Stimulated activated CD4-positive, alpha-beta T cell treated with anti-CD3 and anti-CD28 coated beads, Interleukin-2, amount 100 ng/mL, for 48 hours (primary cell): ENCODE measurements at regions not wholly inside any gene's neighbourhood (a gene's known extent, or its start where the extent isn't known, plus 50 kb on each side); places are given as distances from the start of the nearest gene placed in this dataset.
A peak's percentile ranks its signal among the peaks of the same experiment; 100 is the strongest.

Source experiments
- DNase-seq, 2 donors: peaks; one replicate each; pipeline ENCODE4 v3.0.0-alpha.2; 2020

GRCh38 chr18:25866331-25866730 lies 224.1 kb downstream of the SS18 start:
- no peak for DNase-seq

GRCh38 chr18:25862881-25863600 lies 227.4 kb downstream of the SS18 start:
- DNase-seq = no peak

- no peak for DNase-seq
Observed at GRCh38 chr18:25853691-25854433, 236.6 kb downstream of the SS18 start.

- no peak for DNase-seq
Observed at GRCh38 chr18:25843791-25844190, 246.6 kb downstream of the SS18 start.

GRCh38 chr18:25842665-25843064 lies 247.7 kb downstream of the SS18 start:
- DNase-seq = no peak

- DNase-seq = no peak
Observed at GRCh38 chr18:25834061-25834460, 256.4 kb downstream of the SS18 start.

- DNase-seq = peak; percentile 1 to 13
Observed at GRCh38 chr18:25832001-25832604, 258.3 kb downstream of the SS18 start.

- no peak for DNase-seq
Observed at GRCh38 chr18:25831301-25831701, 259.1 kb downstream of the SS18 start.

- no peak for DNase-seq
Observed at GRCh38 chr18:25830787-25831186, 259.6 kb downstream of the SS18 start.

- DNase-seq = no peak
Observed at GRCh38 chr18:25827961-25828561, 262.4 kb downstream of the SS18 start.

- no peak for DNase-seq
Observed at GRCh38 chr18:25827228-25827627, 263.2 kb downstream of the SS18 start.

GRCh38 chr18:25826823-25827222 lies 263.6 kb downstream of the SS18 start:
- DNase-seq = no peak

- no peak for DNase-seq
Observed at GRCh38 chr18:25825979-25826776, 264.2 kb downstream of the SS18 start.

GRCh38 chr18:25825056-25825455 lies 265.4 kb downstream of the SS18 start:
- DNase-seq = no peak

GRCh38 chr18:25819746-25820363 lies 270.6 kb downstream of the SS18 start:
- DNase-seq = no peak

- DNase-seq = no peak
Observed at GRCh38 chr18:25818505-25818904, 271.9 kb downstream of the SS18 start.

GRCh38 chr18:25817546-25818237 lies 272.7 kb downstream of the SS18 start:
- no peak for DNase-seq

GRCh38 chr18:25815659-25816058 lies 274.8 kb downstream of the SS18 start:
- no peak for DNase-seq

- no peak for DNase-seq
Observed at GRCh38 chr18:25814841-25815458, 275.5 kb downstream of the SS18 start.

- no peak for DNase-seq
Observed at GRCh38 chr18:25813110-25813509, 277.3 kb downstream of the SS18 start.

GRCh38 chr18:25810736-25811135 lies 279.7 kb downstream of the SS18 start:
- no peak for DNase-seq
